ENCODE measurements at regions not wholly inside any gene's neighbourhood (a gene's known extent, or its start where the extent isn't known, plus 50 kb on each side); places are given as distances from the start of the nearest gene placed in this dataset.

DNA sequence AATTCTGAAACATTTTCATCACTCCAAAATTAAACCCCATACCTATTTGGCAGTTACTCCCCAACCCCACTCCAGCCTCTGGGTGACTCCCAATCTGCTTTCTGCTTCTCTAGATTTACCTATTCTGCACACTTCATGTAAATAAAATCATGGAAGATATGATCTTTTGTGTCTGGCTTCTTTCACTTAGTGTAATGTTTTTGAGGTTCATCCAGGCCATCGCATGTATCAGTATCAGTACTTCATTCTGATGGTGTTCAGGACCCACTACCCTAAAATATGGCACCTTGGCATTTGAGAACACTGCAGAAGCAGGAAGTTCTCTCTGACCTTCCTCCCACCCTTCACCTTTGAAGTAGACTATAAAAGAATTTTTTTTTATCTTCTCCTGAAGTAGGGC lies 78.7 kb upstream of the SLC25A26 start:
- Histone ChIP-seq H3K27me3 (ENCODE audit: insufficient read depth, low read length) (no peaks in the 10 kb centered on the region), H3K4me3 (ENCODE audit: low read length) (no peak overlapping the region), H2AFZ (ENCODE audit: low read depth, low read length) (no peak overlapping the region)

DNA sequence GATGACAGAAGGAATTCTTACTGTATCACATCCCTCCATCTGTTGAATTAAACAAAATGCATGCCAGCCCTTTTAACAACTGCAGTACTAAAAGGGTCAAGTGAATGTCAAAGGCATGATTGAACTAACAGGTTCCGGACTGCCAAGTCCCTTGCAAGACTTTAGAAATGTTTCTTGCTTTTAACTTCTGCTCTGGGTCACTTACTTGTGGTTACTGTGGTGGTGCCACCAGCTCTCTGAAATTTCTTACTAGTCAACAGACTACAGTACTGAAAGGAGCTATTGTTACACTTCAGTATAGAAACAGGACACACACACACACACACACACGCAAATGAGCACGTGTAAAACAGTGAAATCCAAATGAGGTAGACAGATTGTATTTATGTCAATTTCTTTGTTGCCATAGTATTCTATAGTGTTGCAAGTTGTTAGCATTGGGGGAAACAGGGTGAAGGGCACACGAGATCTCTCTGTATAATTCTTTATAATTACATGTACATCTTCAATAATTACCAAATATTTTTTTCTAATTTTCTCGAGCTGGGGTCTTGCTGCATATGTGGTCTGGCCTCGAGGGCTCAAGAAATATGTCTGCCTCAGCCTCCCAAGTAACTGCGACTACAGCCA lies 79.9 kb upstream of the SLC25A26 start:
- Histone ChIP-seq H3K4me1 (ENCODE audit: insufficient read depth, low read length) (no peaks in the 10 kb centered on the region), H3K9me3 (ENCODE audit: low read length) (no peaks in the 10 kb centered on the region), H3K27me3 (ENCODE audit: insufficient read depth, low read length) (no peaks in the 10 kb centered on the region), H3K36me3 (ENCODE audit: insufficient read depth, low read length) (no peaks in the 10 kb centered on the region), H3K4me3 (ENCODE audit: low read length) (no peak overlapping the region), H2AFZ (ENCODE audit: low read depth, low read length) (no peak overlapping the region)

More for the DNA sequence above, 78.7 kb upstream of the SLC25A26 start:
- Histone ChIP-seq H3K36me3 (ENCODE audit: insufficient read depth, low read length) (no peaks in the 10 kb centered on the region), H3K9me3 (ENCODE audit: low read length) (no peaks in the 10 kb centered on the region), H3K4me1 (ENCODE audit: insufficient read depth, low read length) (no peaks in the 10 kb centered on the region)

DNA sequence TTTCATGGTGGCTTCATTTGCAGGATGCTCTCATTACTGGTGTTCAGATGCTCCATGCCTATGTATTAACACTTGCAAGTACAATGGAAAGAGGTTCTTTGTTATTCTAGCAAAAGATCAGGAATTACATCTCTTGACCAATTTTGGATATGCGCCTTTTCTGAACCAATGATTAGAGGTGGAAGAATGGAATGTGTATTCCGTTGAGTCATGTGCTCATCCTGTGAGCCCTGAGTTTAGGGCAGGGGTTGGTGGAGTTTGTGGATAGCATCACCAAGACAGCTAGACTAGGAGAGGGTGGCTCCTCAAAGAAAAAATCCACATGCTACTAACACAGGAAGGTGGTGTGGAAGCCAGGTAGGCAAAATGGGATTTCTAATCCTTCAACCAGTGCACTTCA lies 80.7 kb upstream of the SLC25A26 start:
- H3K4me1 ChIP-seq (ENCODE audit: insufficient read depth, low read length), result no peaks in the 10 kb centered on the region
- no peaks in the 10 kb centered on the region for H3K36me3 ChIP-seq (ENCODE audit: insufficient read depth, low read length)
- no peaks in the 10 kb centered on the region for H3K27me3 ChIP-seq (ENCODE audit: insufficient read depth, low read length)
- no peaks in the 10 kb centered on the region for H3K9me3 ChIP-seq (ENCODE audit: low read length)
- no peak overlapping the region for H2AFZ ChIP-seq (ENCODE audit: low read depth, low read length)
- H3K4me3 ChIP-seq (ENCODE audit: low read length), result no peak overlapping the region

DNA sequence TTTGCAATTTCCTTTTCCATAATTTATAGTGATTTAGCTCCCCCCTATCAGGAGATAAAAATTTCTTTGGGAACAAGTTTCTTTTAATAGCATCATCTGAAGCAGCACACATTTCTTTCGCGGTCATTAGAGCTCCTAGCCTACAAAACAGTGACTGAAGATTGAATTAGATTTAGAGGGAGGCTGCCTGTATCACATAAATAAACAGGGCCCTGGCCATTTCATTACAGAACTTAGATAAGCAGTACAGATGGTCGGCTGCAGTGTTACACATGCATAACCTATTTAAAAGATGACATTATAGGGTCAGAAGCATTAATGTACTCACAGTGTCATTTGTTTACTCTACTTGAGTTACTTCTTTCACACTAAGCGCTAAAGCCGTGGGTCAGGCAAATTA lies 81.4 kb upstream of the SLC25A26 start:
- no peak overlapping the region for H2AFZ ChIP-seq (ENCODE audit: low read depth, low read length)
- H3K4me3 ChIP-seq (ENCODE audit: low read length), result no peak overlapping the region
- H3K27me3 ChIP-seq (ENCODE audit: insufficient read depth, low read length), result no peaks in the 10 kb centered on the region
- no peaks in the 10 kb centered on the region for H3K36me3 ChIP-seq (ENCODE audit: insufficient read depth, low read length)
- no peaks in the 10 kb centered on the region for H3K4me1 ChIP-seq (ENCODE audit: insufficient read depth, low read length)
- H3K9me3 ChIP-seq (ENCODE audit: low read length), result no peaks in the 10 kb centered on the region

DNA sequence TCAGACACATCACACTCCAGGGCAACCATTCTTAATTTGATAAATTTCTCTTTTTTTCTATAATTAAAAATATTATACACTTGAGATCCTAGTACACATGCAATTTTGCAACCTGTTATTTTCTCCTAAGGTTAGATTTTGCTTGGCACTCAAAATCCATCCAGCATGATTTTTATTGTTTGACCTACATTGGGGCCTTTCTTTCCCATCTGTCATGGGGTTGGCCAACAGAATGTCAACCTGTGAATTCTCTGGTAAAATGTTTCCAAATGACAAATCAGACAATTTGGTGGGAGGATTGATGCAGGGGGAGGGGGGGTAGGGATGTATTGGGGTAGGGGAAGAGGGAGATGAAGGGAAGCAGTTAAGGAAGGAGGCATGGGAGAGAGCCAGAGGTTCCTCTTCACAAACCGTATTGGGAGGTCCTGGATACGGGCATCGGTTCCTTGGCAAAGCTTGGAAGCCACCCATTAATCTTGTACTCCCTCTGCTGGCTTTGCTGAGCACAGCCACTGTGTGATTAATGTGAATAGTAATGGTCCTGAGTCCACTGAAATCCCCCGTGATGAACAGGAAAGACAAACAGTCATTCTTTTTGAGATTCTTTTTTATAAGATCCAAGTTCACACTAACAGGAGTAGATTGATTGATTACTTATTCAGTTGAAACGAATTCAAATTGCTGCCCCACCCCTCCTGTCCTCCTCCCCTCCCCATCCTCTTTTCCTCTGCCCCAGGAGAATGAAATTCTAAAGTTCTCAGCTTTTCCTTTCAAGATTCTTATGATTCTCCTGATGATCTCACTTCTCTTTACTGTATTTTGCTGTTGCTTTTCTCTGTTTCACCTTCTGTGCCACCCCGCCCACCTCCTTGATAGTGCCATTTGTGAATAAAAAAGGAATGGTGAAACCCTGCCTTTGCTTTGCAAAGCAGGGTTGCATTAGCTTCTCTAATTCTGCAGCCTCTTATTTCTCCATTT lies 82.2 kb upstream of the SLC25A26 start:
- Histone ChIP-seq H3K27me3 (ENCODE audit: insufficient read depth, low read length) (no peaks in the 10 kb centered on the region), H3K4me1 (ENCODE audit: insufficient read depth, low read length) (no peaks in the 10 kb centered on the region), H2AFZ (ENCODE audit: low read depth, low read length) (no peak overlapping the region), H3K4me3 (ENCODE audit: low read length) (no peak overlapping the region), H3K36me3 (ENCODE audit: insufficient read depth, low read length) (no peaks in the 10 kb centered on the region), H3K9me3 (ENCODE audit: low read length) (no peaks in the 10 kb centered on the region)

DNA sequence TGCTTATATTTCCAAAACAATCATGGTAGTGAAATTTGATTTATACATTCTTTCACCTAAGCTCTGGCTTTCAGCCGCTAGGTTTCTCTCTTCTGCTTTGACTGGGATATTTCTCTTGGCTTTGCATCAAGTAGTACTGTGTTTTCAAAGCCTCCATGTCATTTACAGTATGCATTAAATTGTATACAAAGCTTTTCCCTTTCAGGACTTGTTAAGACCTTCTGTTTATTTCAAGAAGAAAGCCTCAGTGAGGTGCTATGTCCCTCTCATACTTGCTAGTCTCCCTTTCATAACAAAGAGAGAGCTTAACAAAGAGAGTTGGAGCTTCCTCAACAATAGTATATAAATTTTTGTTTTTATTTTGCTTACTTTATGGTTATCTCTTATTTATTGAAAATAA lies 84.2 kb upstream of the SLC25A26 start:
- Histone ChIP-seq H3K36me3 (ENCODE audit: insufficient read depth, low read length) (no peaks in the 10 kb centered on the region), H3K27me3 (ENCODE audit: insufficient read depth, low read length) (no peaks in the 10 kb centered on the region)

DNA sequence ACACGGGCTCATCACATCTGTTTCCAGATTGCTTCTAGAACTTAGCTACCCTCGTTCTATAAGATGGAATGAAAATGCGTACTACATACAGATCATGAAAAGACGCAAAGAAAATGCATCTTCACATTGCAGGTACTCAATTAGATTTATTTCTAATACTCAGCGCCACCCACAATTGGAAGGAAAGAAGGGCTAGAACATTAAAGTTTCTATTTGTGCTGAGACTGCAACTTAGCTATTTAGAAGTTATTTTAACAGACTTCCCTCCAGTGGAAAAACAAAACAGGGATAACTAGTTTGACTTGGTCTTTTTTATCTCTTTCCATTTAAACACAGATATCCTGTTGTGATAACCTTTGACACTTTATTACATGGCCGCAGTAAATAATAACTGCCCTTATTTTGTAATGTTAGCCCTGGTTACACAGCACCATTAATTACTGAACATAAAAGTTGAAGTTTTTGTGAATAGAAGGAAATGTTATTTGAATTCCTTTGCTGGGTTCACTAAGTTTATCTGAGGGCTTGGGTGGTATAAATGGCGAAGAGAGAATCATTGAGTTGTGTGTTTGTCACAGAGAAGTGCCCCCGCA lies 86.9 kb upstream of the SLC25A26 start:
- Histone ChIP-seq H3K27me3 (ENCODE audit: insufficient read depth, low read length) (no peaks in the 10 kb centered on the region), H3K4me1 (ENCODE audit: insufficient read depth, low read length) (no peaks in the 10 kb centered on the region), H3K9me3 (ENCODE audit: low read length) (no peaks in the 10 kb centered on the region), H3K4me3 (ENCODE audit: low read length) (no peak overlapping the region), H3K36me3 (ENCODE audit: insufficient read depth, low read length) (no peaks in the 10 kb centered on the region), H2AFZ (ENCODE audit: low read depth, low read length) (no peak overlapping the region)

More for the DNA sequence above, 84.2 kb upstream of the SLC25A26 start:
- Histone ChIP-seq H2AFZ (ENCODE audit: low read depth, low read length) (no peak overlapping the region), H3K9me3 (ENCODE audit: low read length) (no peaks in the 10 kb centered on the region), H3K4me3 (ENCODE audit: low read length) (no peak overlapping the region), H3K4me1 (ENCODE audit: insufficient read depth, low read length) (no peaks in the 10 kb centered on the region)

DNA sequence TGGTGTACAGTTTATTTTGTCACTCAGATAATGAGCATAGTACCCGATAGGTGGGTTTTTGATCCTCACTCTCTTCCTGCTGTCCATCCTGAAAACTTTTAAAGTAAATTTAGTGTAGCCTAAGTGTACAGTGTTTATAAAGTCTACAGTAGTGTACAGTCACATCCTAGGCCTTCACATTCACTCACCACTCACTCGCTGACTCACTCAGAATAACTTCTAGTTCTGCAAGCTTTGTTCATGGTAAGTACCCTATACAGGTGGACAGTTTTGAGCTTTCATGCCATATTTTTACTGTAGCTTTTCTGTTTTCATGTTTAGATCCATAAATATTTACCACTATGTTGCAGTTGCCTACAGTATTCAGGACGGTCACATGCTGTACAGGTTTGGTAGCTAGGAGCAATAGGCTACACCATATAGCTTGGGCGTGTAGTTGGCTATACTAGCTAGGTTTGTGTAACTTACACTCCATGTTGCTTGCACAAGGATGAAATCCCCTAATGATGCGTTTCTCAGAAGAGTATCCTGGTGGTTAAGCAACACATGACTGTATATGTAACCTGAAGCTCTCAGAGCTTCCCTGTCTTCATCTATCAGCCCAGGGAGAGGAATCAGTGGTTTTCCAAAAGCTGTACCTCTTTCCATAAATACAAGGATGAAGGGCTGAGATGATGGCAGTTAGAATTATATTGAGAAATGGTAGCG lies 87.6 kb upstream of the SLC25A26 start:
- Histone ChIP-seq H3K4me1 (ENCODE audit: insufficient read depth, low read length) (no peaks in the 10 kb centered on the region), H2AFZ (ENCODE audit: low read depth, low read length) (no peak overlapping the region), H3K36me3 (ENCODE audit: insufficient read depth, low read length) (no peaks in the 10 kb centered on the region), H3K27me3 (ENCODE audit: insufficient read depth, low read length) (no peaks in the 10 kb centered on the region), H3K9me3 (ENCODE audit: low read length) (no peaks in the 10 kb centered on the region), H3K4me3 (ENCODE audit: low read length) (no peak overlapping the region)

DNA sequence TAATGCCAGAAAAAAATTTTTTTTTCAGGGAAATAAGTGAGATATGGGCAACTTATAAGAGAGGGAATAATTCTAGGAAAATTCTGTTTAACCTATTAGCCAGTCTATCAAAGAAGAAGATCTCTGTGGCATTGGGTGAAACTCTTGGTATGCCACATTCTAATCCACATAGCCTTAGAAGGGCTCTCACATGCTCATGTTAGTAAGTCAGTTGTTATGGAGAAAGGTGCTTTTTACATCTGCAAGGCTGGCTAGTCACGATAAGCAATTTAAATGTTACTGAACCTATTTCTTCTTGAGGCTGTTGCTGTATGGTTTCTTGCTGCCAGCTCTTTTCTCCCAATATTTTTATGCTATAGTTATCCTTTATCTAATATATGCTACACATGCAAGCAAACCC lies 89.9 kb upstream of the MAGI1 start:
- no peak overlapping the region for H3K4me3 ChIP-seq (ENCODE audit: low read length)
- H3K27me3 ChIP-seq (ENCODE audit: insufficient read depth, low read length), result no peaks in the 10 kb centered on the region
- H3K36me3 ChIP-seq (ENCODE audit: insufficient read depth, low read length), result no peaks in the 10 kb centered on the region

DNA sequence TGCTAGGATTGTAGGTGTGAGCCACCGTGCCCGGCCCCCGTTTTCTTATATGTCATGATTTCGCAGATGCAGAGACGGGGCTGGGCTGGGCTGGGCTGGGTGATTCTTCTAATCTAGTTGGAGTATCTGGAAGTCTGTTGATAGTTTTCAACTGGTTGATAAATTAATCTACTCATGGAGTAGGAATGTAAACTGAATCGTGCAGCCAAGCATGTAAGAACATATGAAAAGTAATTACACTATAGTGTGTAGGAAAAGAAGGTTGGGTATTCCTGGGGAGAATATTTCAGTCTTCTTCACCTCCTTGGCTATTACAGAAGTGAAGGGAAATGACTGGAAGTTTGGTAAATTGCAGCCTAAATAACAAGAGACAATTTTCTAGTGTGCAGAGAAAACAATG lies 82.6 kb upstream of the MAGI1 start:
- Histone ChIP-seq H3K4me3 (ENCODE audit: low read length) (no peak overlapping the region), H2AFZ (ENCODE audit: low read depth, low read length) (no peak overlapping the region), H3K9me3 (ENCODE audit: low read length) (no peaks in the 10 kb centered on the region), H3K4me1 (ENCODE audit: insufficient read depth, low read length) (peaks cover 2% of the 10 kb centered on the region), H3K27me3 (ENCODE audit: insufficient read depth, low read length) (no peaks in the 10 kb centered on the region), H3K36me3 (ENCODE audit: insufficient read depth, low read length) (no peaks in the 10 kb centered on the region)

More for the DNA sequence above, 89.9 kb upstream of the MAGI1 start:
- no peak overlapping the region for H2AFZ ChIP-seq (ENCODE audit: low read depth, low read length)
- H3K4me1 ChIP-seq (ENCODE audit: insufficient read depth, low read length), result no peaks in the 10 kb centered on the region
- no peaks in the 10 kb centered on the region for H3K9me3 ChIP-seq (ENCODE audit: low read length)

DNA sequence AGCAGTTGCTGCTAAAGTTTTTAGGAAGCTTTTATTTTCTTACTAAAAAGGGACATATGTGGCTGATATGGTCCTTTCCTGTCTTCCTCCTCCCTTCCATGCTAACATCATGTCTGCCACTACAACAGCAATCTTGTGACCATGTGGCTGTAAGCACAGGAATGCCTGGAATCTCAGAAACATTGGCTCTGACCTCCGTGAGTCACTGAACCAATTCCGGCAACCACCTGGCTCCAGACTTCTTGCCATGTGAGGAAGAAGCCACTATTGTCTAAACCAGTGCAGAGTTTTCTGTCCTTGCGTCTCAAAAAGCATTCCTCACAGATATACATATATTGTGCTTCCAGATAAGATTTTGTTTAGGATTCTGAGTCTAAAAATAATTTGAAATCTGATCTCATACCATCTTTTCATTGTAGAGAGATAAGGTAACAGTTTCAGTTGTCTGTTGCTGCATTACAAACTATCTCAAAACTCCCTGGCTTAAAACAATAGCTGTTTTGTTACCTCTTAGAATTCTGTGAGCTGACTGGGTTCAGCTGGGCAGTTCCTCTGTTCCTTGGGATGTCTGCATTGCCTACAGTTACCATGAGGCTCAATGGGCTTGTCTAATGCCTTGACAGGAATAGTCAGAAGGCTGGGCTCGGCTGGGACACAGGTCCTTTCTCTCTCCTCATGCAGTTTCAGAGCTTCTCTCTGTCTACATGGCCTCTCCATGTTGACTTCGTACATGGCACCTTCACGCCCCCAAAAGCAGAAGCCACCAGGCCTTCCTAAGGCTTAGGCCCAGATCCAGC lies 77.3 kb upstream of the MAGI1 start:
- peak overlapping the region; percentile 18 for H2AFZ ChIP-seq (ENCODE audit: low read depth, low read length)
- no peaks in the 10 kb centered on the region for H3K27me3 ChIP-seq (ENCODE audit: insufficient read depth, low read length)

DNA sequence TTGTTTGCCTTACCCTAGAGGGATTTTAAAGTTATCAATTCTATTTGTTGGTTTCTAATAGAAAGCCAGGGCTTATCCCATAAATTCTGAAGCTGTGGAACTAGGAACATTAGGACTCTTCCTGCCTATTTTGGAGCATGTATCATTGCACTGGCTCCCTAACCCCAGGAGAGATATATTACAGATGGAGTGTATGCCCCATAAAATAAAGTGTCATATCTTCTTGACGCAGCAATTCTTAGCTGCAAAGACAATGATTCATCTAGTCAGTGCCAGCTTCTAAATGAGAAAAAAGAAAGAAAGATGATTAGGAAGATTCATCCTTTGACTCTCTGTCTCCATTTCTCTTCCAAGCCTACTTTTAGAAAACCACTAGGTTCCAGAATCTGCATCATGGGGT lies 74.8 kb upstream of the MAGI1 start:
- Histone ChIP-seq H3K9me3 (ENCODE audit: low read length) (no peaks in the 10 kb centered on the region), H3K36me3 (ENCODE audit: insufficient read depth, low read length) (no peaks in the 10 kb centered on the region), H2AFZ (ENCODE audit: low read depth, low read length) (no peak overlapping the region), H3K4me3 (ENCODE audit: low read length) (no peak overlapping the region), H3K4me1 (ENCODE audit: insufficient read depth, low read length) (peaks cover 7% of the 10 kb centered on the region), H3K27me3 (ENCODE audit: insufficient read depth, low read length) (no peaks in the 10 kb centered on the region)

More for the DNA sequence above, 77.3 kb upstream of the MAGI1 start:
- Histone ChIP-seq H3K36me3 (ENCODE audit: insufficient read depth, low read length) (no peaks in the 10 kb centered on the region), H3K4me3 (ENCODE audit: low read length) (no peak overlapping the region), H3K4me1 (ENCODE audit: insufficient read depth, low read length) (peaks cover 7% of the 10 kb centered on the region), H3K9me3 (ENCODE audit: low read length) (no peaks in the 10 kb centered on the region)
